ENCODE measurements at regions not wholly inside any gene's neighbourhood (a gene's known extent, or its start where the extent isn't known, plus 50 kb on each side); places are given as distances from the start of the nearest gene placed in this dataset.

DNA sequence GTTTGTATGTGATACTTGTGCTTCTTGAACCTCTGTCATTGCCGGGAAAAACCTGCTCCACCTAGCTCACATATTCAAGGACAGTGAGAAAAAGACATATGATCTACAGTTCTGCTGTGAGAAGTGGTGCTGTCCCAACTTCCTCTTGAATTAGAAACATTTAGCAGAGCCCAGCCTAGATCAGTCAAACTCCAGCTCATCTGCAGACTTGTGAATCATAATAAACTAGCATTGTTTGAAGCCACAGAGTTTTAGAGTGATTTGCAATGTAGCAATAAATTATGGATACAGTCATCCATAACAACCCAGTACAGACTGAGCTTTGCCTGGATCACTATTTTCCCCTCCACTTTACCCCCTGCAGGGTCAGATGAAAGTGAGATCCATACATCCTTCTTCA, 497.8 kb downstream of the PLA2G4A start:
- no peak for TF ChIP-seq POLR2A (IDR thresholded peaks at IDR 0.05)
- TF ChIP-seq, protein P1, sequence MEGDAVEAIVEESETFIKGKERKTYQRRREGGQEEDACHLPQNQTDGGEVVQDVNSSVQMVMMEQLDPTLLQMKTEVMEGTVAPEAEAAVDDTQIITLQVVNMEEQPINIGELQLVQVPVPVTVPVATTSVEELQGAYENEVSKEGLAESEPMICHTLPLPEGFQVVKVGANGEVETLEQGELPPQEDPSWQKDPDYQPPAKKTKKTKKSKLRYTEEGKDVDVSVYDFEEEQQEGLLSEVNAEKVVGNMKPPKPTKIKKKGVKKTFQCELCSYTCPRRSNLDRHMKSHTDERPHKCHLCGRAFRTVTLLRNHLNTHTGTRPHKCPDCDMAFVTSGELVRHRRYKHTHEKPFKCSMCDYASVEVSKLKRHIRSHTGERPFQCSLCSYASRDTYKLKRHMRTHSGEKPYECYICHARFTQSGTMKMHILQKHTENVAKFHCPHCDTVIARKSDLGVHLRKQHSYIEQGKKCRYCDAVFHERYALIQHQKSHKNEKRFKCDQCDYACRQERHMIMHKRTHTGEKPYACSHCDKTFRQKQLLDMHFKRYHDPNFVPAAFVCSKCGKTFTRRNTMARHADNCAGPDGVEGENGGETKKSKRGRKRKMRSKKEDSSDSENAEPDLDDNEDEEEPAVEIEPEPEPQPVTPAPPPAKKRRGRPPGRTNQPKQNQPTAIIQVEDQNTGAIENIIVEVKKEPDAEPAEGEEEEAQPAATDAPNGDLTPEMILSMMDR (IDR thresholded peaks at IDR 0.05) = no peak

Data from right lobe of liver (tissue), 4 donors.